OCI-LY3 (cell line): ENCODE measurements at regions not wholly inside any gene's neighbourhood (a gene's known extent, or its start where the extent isn't known, plus 50 kb on each side); places are given as distances from the start of the nearest gene placed in this dataset.

ENCODE experiments used
- CTCF ChIP-seq: fragments of 200-600, 300-600 bp; sonication (generic); IDR thresholded peaks from 2 replicates; pipeline ENCODE4 v1.5.1; 2014; ENCODE audit warnings: antibody characterized with exemption, low read length, low read depth
- EZH2phosphoT487 ChIP-seq: fragments of 200-600 bp; shearing (Covaris generic); IDR thresholded peaks from 2 replicates; pipeline ENCODE4 v1.6.1; 2018; ENCODE audit warnings: antibody characterized with exemption, mixed run types, low read depth

DNA sequence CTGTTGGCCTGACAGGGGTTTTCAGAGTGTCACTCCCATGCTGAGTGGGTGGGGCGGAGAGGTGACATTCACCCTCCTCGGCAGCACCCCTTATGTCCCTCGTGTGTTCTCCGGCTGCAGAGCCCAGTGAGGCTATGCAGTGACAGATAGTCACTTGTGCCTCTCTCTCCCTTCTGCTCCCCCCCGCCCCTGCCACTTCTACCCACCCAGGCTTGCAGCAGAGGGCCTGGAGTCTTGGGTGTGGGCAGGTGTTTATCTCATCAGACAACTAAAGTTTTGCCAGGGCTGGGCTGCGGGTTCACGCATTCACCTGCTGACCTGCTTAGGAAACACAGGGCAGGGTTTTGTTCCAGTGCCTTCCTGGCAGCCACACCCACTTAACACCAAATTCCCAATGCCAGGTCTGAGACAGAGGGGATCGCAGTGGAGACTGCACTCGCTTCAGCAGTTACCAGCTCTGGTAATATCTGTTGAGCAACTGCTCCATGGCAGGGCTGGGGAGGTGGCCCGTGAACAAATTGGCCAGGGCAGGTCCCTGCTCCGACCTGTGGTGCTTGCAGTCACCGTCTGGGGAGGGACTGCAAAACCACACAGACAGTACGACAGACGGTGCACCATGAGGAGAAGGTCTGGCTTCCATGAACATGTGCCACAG lies 50.5 kb upstream of the ADA2 start:
- TF ChIP-seq CTCF (no peak), EZH2phosphoT487 (no peak)
